Suprapubic skin (tissue), 4 donors: ENCODE measurements at regions not wholly inside any gene's neighbourhood (a gene's known extent, or its start where the extent isn't known, plus 50 kb on each side); places are given as distances from the start of the nearest gene placed in this dataset.

Source experiments
- CTCF ChIP-seq, 2 donors: fragments of 200-600 bp in 1 of 2; fragments of 450-650 bp in 1 of 2; sonication (generic) in 1 of 2; IDR thresholded peaks; one replicate each; pipeline ENCODE4 v1.5.1; 2016 to 2019; ENCODE audit warnings: antibody characterized with exemption in 2 of 2, mild to moderate bottlenecking in 1 of 2, moderate library complexity in 1 of 2
- EP300 ChIP-seq: sonication (generic); formaldehyde crosslinking; IDR thresholded peaks from one replicate; pipeline ENCODE4 v1.6.1; 2017; ENCODE audit warnings: antibody characterized with exemption
- POLR2A ChIP-seq, 2 donors: fragments of 450-650 bp; IDR thresholded peaks; one replicate each; pipeline ENCODE4 v1.6.1; 2017; ENCODE audit warnings: antibody characterized with exemption in 2 of 2, mild to moderate bottlenecking in 2 of 2, moderate library complexity in 2 of 2
- POLR2AphosphoS5 ChIP-seq, 3 donors: sonication (generic); formaldehyde crosslinking; IDR thresholded peaks; one replicate each; pipeline ENCODE4 v1.6.1; 2017; ENCODE audit warnings: antibody characterized with exemption in 3 of 3

- TF ChIP-seq CTCF (IDR thresholded peaks at IDR 0.05) (no peak), EP300 (no peak), POLR2A (IDR thresholded peaks at IDR 0.05) (no peak), POLR2AphosphoS5 (IDR thresholded peaks at IDR 0.05) (no peak)
Observed at GRCh38 chr13:104140552-104140951, 1074.3 kb upstream of the SLC10A2 start.
